Brain microvascular endothelial cell (primary cell): ENCODE measurements at regions not wholly inside any gene's neighbourhood (a gene's known extent, or its start where the extent isn't known, plus 50 kb on each side); places are given as distances from the start of the nearest gene placed in this dataset.

Source experiments
- DNase-seq: peaks from one replicate; pipeline ENCODE4 v3.0.0-alpha.2; 2020
- H3K27ac ChIP-seq: fragments of 250-450 bp; sonication (Bioruptor Pico); 2 replicates; pipeline ENCODE4 v1.5.1; 2020; ENCODE audit warnings: mild to moderate bottlenecking, moderate library complexity
- H3K27me3 ChIP-seq: fragments of 250-450 bp; sonication (Bioruptor Pico); replicated peaks from 2 replicates; pipeline ENCODE4 v1.5.1; 2020; ENCODE audit warnings: mild to moderate bottlenecking
- H3K36me3 ChIP-seq: fragments of 250-450 bp; sonication (Bioruptor Pico); replicated peaks from 2 replicates; pipeline ENCODE4 v1.5.1; 2020; ENCODE audit warnings: mild to moderate bottlenecking
- H3K4me3 ChIP-seq: 2 replicates; pipeline ENCODE4 v1.5.1; 2011; ENCODE audit warnings: low read depth, mild to moderate bottlenecking, control low read depth, low read length, moderate library complexity
- in situ Hi-C: cut with HindIII; loops from 2 replicates; pipeline ENCODE4 v1.10.0; 2017; ENCODE audit warnings: low sequenced_read_pairs, low pct_ligation_motif_present
- TF ChIP-seq, protein P1 (sequence below): IDR thresholded peaks from 2 replicates; pipeline ENCODE4 v1.5.1; 2011; ENCODE audit warnings: low read depth, mild to moderate bottlenecking, moderate library complexity, low read length, control low read depth, inconsistent platforms; ENCODE audit errors: missing control alignments

GRCh38 chr3:141418751-141419150 is 50.4 kb downstream of the ZBTB38 start:
- TF ChIP-seq, protein P1, sequence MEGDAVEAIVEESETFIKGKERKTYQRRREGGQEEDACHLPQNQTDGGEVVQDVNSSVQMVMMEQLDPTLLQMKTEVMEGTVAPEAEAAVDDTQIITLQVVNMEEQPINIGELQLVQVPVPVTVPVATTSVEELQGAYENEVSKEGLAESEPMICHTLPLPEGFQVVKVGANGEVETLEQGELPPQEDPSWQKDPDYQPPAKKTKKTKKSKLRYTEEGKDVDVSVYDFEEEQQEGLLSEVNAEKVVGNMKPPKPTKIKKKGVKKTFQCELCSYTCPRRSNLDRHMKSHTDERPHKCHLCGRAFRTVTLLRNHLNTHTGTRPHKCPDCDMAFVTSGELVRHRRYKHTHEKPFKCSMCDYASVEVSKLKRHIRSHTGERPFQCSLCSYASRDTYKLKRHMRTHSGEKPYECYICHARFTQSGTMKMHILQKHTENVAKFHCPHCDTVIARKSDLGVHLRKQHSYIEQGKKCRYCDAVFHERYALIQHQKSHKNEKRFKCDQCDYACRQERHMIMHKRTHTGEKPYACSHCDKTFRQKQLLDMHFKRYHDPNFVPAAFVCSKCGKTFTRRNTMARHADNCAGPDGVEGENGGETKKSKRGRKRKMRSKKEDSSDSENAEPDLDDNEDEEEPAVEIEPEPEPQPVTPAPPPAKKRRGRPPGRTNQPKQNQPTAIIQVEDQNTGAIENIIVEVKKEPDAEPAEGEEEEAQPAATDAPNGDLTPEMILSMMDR = no peak
- Histone ChIP-seq H3K27me3 (no peaks in the 10 kb centered on the region), H3K36me3 (peaks cover 69% of the 10 kb centered on the region), H3K27ac (no peak overlapping the region), H3K4me3 (no peak overlapping the region)
- no peak for DNase-seq
- in situ Hi-C loops = no loop called here

DNA sequence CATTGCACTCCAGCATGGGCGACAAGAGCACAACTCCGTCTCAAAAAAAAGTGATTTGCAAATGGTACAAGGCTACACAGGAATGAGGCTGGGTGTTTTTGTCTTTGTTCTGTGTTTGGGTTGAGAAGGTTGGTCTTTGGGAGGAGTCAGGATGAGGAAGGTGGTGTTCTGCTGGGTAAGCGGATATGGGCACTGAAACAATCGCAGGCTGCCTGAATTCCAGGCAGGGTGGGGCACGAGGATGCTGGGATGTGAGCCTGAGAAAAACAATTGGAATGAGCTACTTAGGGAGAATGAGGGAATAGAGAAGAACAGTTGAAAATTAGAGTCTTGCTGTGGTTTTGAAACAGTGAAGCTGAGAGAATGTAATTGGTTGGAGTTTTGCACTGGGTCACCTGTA is 51.6 kb downstream of the ZBTB38 start:
- no peak for DNase-seq
- Histone ChIP-seq H3K4me3 (no peak overlapping the region), H3K36me3 (peaks cover 57% of the 10 kb centered on the region), H3K27me3 (no peaks in the 10 kb centered on the region), H3K27ac (peak overlapping the region; percentile 89)
- TF ChIP-seq, protein P1 = no peak
- in situ Hi-C loops = no loop called here

DNA sequence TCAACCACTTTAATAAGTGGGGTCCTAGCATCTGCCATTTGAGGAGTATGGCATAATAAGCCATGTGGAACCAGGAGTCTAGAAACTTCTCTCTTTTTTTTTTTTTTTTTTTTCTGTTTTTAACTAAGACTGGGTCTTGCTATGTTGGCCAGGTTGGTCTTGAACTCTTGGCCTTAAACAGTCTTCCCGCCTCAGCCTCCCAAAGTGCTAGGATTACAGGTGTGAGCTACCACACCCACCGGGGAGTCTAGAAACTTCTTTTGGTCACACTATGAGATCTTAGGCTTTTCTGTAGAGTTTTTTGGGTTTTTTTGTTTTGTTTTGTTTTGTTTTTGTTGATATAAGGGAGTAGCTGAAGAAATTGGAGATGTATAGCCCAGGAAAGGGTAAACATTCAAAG is 52.9 kb downstream of the ZBTB38 start:
- TF ChIP-seq, protein P1 = no peak
- no peak for DNase-seq
- Histone ChIP-seq H3K36me3 (peaks cover 56% of the 10 kb centered on the region), H3K4me3 (no peak overlapping the region), H3K27me3 (no peaks in the 10 kb centered on the region), H3K27ac (peak overlapping the region; percentile 89)
- in situ Hi-C loops = no loop called here

DNA sequence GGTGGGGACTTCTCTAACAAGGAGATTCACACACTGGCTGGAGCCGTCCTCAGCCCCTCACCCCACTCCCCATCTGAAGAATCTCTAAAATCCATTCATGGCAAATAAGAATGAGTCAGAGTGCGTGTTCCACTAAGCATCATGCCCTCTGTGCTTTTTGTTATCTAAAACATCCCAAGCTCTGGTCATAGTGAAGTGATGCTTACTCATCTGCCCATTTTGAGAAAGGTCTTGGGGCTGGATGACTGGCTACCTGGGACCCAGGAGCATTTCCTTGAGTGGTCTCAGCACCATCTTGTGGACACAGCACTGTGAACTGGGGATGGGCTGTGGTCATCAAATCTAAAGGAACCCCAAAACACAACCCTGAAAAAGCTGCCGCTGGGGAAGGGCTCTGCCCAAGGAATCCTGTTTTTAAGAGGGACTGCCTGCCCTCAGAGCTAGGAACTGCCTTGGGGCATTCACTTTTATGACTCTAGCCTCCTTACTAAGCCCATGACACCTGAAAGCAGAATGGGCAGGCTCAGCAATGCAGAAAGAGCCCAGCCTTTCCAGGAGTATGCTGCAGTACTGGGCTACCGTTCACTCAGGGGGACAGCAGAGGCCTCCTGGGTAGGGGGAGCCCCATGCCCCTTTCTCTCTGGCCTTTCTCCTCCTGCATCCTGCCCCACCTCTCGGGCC is 53.5 kb downstream of the ZBTB38 start:
- H3K4me3 ChIP-seq = no peak overlapping the region
- peak; percentile 94 for DNase-seq
- TF ChIP-seq, protein P1 = no peak
- peaks cover 56% of the 10 kb centered on the region for H3K36me3 ChIP-seq
- in situ Hi-C loops = no loop called here
- H3K27ac ChIP-seq = peak overlapping the region; percentile 89
- no peaks in the 10 kb centered on the region for H3K27me3 ChIP-seq

GRCh38 chr3:141422961-141423582 is 54.8 kb downstream of the ZBTB38 start:
- no peak for DNase-seq
- Histone ChIP-seq H3K4me3 (no peak overlapping the region), H3K36me3 (peaks cover 55% of the 10 kb centered on the region), H3K27me3 (no peaks in the 10 kb centered on the region), H3K27ac (no peak overlapping the region)
- TF ChIP-seq, protein P1 = no peak
- in situ Hi-C loops = no loop called here
